ACC112 (cell line): ENCODE measurements at regions not wholly inside any gene's neighbourhood (a gene's known extent, or its start where the extent isn't known, plus 50 kb on each side); places are given as distances from the start of the nearest gene placed in this dataset.

Experiments used
- H2AFZ ChIP-seq: fragments of 200-600 bp; sonication (generic); one replicate; pipeline ENCODE4 v1.6.0; 2017; ENCODE audit warnings: antibody characterized with exemption, low read length; ENCODE audit not compliant: unreplicated experiment
- H3K27ac ChIP-seq: fragments of 200-600 bp; sonication (generic); 2 replicates; pipeline ENCODE4 v1.5.1; 2014; ENCODE audit warnings: low read depth, mild to moderate bottlenecking, antibody characterized with exemption, low read length, moderate library complexity
- H3K27me3 ChIP-seq: fragments of 200-600 bp; sonication (generic); 2 replicates; pipeline ENCODE4 v1.6.1; 2014; ENCODE audit warnings: mild to moderate bottlenecking, antibody characterized with exemption, low read length, moderate library complexity, mixed read lengths; ENCODE audit not compliant: insufficient read depth
- H3K36me3 ChIP-seq: fragments of 200-600 bp; sonication (generic); 2 replicates; pipeline ENCODE4 v1.6.1; 2016; ENCODE audit warnings: mild to moderate bottlenecking, antibody characterized with exemption, low read length, moderate library complexity, mixed read lengths; ENCODE audit not compliant: insufficient read depth
- H3K4me1 ChIP-seq: fragments of 200-600 bp; sonication (generic); one replicate; pipeline ENCODE4 v1.6.1; 2016; ENCODE audit warnings: low read length, mixed read lengths; ENCODE audit not compliant: insufficient read depth, unreplicated experiment, control insufficient read depth
- H3K4me3 ChIP-seq: fragments of 200-600 bp; sonication (generic); 2 replicates; pipeline ENCODE4 v1.5.1; 2014; ENCODE audit warnings: mild to moderate bottlenecking, low read depth, low read length
- H3K79me2 ChIP-seq: fragments of 200-600 bp; sonication (generic); one replicate; pipeline ENCODE4 v1.6.0; 2016; ENCODE audit warnings: low read length; ENCODE audit not compliant: control insufficient read depth, unreplicated experiment, insufficient read depth

- peaks cover under 1% of the 10 kb centered on the region; the same call in 1 of the 2 replicates for H3K36me3 ChIP-seq
- no peak overlapping the region for H2AFZ ChIP-seq
- H3K27ac ChIP-seq, result no peak overlapping the region
- no peaks in the 10 kb centered on the region for H3K79me2 ChIP-seq
- no peaks in the 10 kb centered on the region for H3K27me3 ChIP-seq
- no peaks in the 10 kb centered on the region for H3K4me1 ChIP-seq
- H3K4me3 ChIP-seq, result no peak overlapping the region
Measured at GRCh38 chr1:55618199-55618598, 403.0 kb upstream of the USP24 start.

GRCh38 chr1:55617288-55617982, 402.3 kb upstream of the USP24 start:
- Histone ChIP-seq H3K27me3 (no peaks in the 10 kb centered on the region), H3K4me3 (no peak overlapping the region), H3K79me2 (no peaks in the 10 kb centered on the region), H2AFZ (no peak overlapping the region), H3K36me3 (no peaks in the 10 kb centered on the region), H3K4me1 (no peaks in the 10 kb centered on the region), H3K27ac (no peak overlapping the region)

DNA sequence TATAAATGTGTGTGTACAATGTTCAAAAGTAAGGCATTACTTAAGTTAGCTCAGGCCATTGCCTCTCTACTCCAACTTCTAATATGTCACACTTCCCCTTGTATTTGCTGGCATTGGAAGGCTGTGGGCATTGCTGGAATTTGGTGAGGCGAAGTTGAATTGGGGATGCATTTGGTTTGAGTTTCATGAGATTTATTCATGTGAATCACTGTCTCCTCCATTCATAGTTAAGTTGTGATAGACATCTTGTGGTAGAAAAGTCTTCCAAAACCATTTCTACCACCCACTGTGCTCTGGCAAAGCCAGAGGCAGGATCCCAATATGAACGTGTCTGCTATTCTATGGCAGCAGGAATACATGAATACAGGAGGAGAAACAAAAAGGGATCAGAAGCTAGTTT, 397.8 kb upstream of the USP24 start:
- no peaks in the 10 kb centered on the region for H3K27me3 ChIP-seq
- H3K79me2 ChIP-seq, result no peaks in the 10 kb centered on the region
- no peak overlapping the region for H3K27ac ChIP-seq
- H2AFZ ChIP-seq, result no peak overlapping the region
- peaks cover 13% of the 10 kb centered on the region for H3K4me1 ChIP-seq
- no peak overlapping the region for H3K4me3 ChIP-seq
- H3K36me3 ChIP-seq, result no peaks in the 10 kb centered on the region

- H2AFZ ChIP-seq, result no peak overlapping the region
- H3K27me3 ChIP-seq, result no peaks in the 10 kb centered on the region
- no peaks in the 10 kb centered on the region for H3K79me2 ChIP-seq
- no peak overlapping the region; the same call in 1 of the 2 replicates for H3K27ac ChIP-seq
- peaks cover 13% of the 10 kb centered on the region for H3K4me1 ChIP-seq
- no peaks in the 10 kb centered on the region for H3K36me3 ChIP-seq
- no peak overlapping the region for H3K4me3 ChIP-seq
Measured at GRCh38 chr1:55611123-55611522, 396.0 kb upstream of the USP24 start.

DNA sequence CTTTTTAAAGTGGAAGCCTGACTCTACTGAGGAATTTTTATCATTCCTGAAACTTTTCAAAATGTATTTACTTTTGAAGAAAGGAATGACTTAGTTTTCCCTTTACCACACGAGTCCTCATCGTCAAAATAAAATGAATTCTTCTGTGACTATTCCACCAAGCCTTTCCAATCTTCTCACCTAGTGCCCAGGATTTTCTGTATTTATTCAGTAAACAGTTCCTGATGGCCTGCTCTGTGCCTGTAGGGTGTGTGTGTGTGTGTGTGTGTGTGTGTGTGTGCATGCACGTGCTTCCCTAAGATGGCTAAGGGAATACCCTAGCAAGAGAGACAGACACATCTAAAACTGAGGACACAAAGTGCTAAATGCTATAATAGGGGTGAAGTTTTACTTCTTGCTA, 395.0 kb upstream of the USP24 start:
- H2AFZ ChIP-seq, result no peak overlapping the region
- H3K4me3 ChIP-seq, result no peak overlapping the region
- peaks cover 13% of the 10 kb centered on the region for H3K4me1 ChIP-seq

DNA sequence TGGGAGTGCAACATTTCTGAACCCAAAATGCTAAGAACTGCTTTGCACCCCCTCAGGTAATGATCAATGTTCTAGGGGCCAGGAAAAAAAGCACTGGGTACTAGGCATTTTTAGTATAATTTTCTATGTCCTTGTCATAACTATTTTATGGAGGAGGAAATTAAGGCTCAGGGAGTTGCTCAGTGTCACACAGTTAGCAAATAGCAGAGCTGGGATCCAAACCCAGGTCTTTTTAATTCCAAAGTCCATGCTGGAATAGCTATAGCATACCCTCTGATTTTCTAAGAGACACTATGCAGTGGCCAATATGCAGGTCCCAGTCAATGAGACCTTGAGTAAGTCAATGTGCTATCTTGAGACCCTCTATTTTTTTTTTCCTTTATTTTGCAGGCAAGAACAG, 394.5 kb upstream of the USP24 start:
- no peaks in the 10 kb centered on the region for H3K36me3 ChIP-seq
- no peak overlapping the region for H2AFZ ChIP-seq
- H3K27me3 ChIP-seq, result no peaks in the 10 kb centered on the region
- H3K4me3 ChIP-seq, result no peak overlapping the region
- H3K27ac ChIP-seq, result no peak overlapping the region
- no peaks in the 10 kb centered on the region for H3K79me2 ChIP-seq
- H3K4me1 ChIP-seq, result peaks cover 13% of the 10 kb centered on the region

More for the DNA sequence above, 395.0 kb upstream of the USP24 start:
- H3K27ac ChIP-seq, result no peak overlapping the region
- no peaks in the 10 kb centered on the region for H3K27me3 ChIP-seq
- no peaks in the 10 kb centered on the region for H3K79me2 ChIP-seq
- H3K36me3 ChIP-seq, result no peaks in the 10 kb centered on the region

- H3K27me3 ChIP-seq, result no peaks in the 10 kb centered on the region
- H3K27ac ChIP-seq, result no peak overlapping the region
- H3K4me3 ChIP-seq, result no peak overlapping the region
- H3K4me1 ChIP-seq, result no peaks in the 10 kb centered on the region
- H2AFZ ChIP-seq, result no peak overlapping the region
- no peaks in the 10 kb centered on the region for H3K36me3 ChIP-seq
- no peaks in the 10 kb centered on the region for H3K79me2 ChIP-seq
Measured at GRCh38 chr1:55605155-55605554, 390.0 kb upstream of the USP24 start.

DNA sequence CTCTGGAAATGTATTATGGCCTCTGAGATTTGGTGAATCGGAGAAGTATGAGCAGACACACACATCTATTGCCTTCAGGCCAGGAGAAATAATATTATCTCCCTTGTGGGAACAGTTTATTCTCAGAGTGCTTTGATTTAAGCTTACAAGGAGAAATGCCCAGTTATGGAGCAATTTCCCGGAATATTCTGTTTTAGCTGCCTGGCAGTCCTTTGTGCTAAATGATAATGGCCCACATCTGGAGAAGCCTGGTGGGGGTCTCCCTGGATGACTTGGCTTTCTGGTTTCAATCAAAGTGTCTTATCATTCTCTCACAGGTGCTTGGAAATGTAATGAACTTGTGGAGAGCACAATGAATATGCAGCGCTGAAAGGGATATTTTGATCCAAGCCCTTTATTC, 389.6 kb upstream of the USP24 start:
- H3K27ac ChIP-seq, result no peak overlapping the region
- no peak overlapping the region for H3K4me3 ChIP-seq
- no peaks in the 10 kb centered on the region for H3K36me3 ChIP-seq
- H3K4me1 ChIP-seq, result no peaks in the 10 kb centered on the region
- no peaks in the 10 kb centered on the region for H3K27me3 ChIP-seq
- H3K79me2 ChIP-seq, result no peaks in the 10 kb centered on the region
- no peak overlapping the region for H2AFZ ChIP-seq

DNA sequence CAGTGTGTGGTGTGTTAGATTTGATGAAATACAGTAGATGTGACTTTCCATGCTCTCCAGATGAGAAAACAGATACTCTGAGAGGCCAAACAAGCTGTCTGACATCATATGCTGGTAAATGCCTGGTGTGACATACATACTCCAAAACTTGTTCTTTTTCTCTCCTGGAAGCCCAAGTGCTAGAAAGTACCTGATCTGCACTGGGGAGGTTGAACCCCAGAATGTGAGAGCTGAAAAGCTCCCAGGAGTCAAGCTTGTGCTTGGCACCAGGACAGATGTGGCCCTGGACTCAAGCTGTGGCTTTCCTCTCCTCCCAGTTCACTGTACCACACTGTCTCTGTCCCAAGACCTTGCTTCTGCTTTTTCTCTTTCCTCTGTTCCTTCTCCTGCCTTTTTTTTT, 389.0 kb upstream of the USP24 start:
- Histone ChIP-seq H3K4me1 (no peaks in the 10 kb centered on the region), H3K27ac (no peak overlapping the region), H2AFZ (no peak overlapping the region), H3K36me3 (no peaks in the 10 kb centered on the region), H3K79me2 (no peaks in the 10 kb centered on the region), H3K27me3 (no peaks in the 10 kb centered on the region), H3K4me3 (no peak overlapping the region)

- H3K79me2 ChIP-seq, result no peaks in the 10 kb centered on the region
- H3K4me1 ChIP-seq, result no peaks in the 10 kb centered on the region
- H3K4me3 ChIP-seq, result no peak overlapping the region
- H3K36me3 ChIP-seq, result no peaks in the 10 kb centered on the region; the same call in 1 of the 2 replicates
- H3K27ac ChIP-seq, result no peak overlapping the region
- H3K27me3 ChIP-seq, result no peaks in the 10 kb centered on the region
- no peak overlapping the region for H2AFZ ChIP-seq
Measured at GRCh38 chr1:55600242-55600641, 385.1 kb upstream of the USP24 start.

GRCh38 chr1:55597910-55598309, 382.7 kb upstream of the USP24 start:
- H3K36me3 ChIP-seq, result no peaks in the 10 kb centered on the region; the same call in 1 of the 2 replicates
- H2AFZ ChIP-seq, result no peak overlapping the region
- H3K79me2 ChIP-seq, result no peaks in the 10 kb centered on the region

More at GRCh38 chr1:55597910-55598309, 382.7 kb upstream of the USP24 start:
- Histone ChIP-seq H3K4me1 (no peaks in the 10 kb centered on the region), H3K4me3 (no peak overlapping the region), H3K27me3 (no peaks in the 10 kb centered on the region), H3K27ac (no peak overlapping the region)
